Fibroblast of skin of abdomen (primary cell): ENCODE measurements at regions not wholly inside any gene's neighbourhood (a gene's known extent, or its start where the extent isn't known, plus 50 kb on each side); places are given as distances from the start of the nearest gene placed in this dataset.

Experiments used
- DNase-seq: peaks from one replicate; pipeline ENCODE4 v3.0.0-alpha.2; 2013

DNA sequence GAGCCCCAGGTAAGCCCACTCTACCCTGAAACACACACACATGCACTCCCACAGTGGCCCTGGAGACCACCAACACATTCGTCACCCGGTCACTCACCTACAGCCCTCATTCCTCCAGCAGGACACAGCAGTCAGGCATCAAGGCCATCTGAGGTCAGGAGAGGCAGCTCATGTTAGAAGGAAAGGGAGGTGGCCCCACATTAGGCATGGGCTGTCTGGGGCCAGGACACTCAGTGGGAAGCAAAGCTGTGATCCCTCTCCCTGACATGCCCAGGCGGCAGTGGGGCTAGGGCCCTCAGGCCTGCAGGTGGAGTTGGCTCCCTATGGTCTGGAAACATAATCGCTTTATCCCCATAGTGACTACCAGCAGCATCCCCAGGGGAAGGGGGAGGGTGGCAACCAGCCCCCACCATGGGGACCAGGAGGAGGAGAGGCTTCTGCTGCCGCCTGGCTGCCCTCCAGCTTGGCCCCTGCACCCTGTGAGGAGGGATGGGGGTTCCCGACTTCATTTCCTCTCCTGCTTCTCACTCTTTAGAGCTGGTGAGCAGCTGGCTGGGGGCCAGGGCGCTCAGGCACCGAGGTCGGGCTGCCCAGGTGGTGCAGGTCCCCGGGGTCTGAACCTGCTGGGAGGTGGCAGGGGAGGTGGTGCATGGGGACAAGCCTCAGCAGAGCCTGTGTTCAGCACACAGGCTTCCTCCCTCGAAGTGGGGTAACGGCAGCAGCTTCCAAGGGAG, 76.6 kb upstream of the CST7 start:
- DNase-seq = no peak

DNA sequence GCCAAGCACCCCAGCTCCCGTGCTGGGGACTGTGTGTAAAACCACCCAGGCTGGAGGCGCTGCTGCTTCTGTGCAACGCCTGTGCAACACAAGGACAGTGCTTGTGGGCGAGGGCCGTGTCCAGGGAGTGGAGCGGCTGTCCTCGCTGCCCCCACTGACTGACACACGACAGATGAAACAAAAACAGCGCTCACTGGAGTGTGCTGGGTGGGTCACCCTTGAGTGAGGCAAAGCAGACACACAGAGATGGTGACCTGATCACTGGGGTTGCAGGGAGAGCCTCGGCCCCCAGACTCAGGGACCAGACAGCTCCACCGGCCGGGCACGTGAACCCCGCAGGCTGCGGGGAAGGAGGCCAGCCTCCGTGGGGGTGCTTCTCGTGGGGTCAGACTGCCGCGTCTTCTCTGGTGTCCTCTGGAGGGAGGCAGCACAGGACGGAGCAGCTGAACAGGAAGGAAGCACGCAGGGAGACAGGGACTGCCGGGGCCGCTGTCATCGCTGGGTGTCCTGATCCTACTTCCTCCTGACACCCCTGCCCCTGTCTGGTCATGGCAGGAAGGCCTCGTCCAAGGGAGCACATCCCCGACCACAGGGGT, 75.9 kb upstream of the CST7 start:
- no peak for DNase-seq

- no peak for DNase-seq
Measured at GRCh38 chr20:24875078-24875477, 74.0 kb upstream of the CST7 start.

- DNase-seq = no peak
Measured at GRCh38 chr20:24877652-24878051, 71.4 kb upstream of the CST7 start.

- DNase-seq = no peak
Measured at GRCh38 chr20:24878657-24879056, 70.4 kb upstream of the CST7 start.

DNA sequence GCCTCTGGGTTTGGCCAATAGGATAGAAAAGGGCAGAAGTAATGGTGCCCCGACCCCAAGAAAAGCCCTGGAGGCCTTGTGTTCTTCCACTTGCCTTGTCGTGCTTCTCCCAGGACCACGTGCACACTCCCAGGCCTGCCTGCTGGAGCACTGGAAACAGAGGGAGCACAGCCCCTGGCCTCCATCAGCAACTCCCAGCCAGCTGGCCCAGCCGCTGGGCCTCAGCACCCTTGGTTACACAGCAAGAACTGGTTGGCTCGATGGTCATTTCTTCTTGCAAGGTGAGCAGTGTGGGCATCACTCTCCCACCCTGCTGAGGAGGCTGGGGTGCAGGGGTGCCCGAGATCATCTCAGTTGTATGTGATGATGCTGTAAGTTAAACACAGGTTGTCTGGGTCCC, 69.2 kb upstream of the CST7 start:
- no peak for DNase-seq

DNA sequence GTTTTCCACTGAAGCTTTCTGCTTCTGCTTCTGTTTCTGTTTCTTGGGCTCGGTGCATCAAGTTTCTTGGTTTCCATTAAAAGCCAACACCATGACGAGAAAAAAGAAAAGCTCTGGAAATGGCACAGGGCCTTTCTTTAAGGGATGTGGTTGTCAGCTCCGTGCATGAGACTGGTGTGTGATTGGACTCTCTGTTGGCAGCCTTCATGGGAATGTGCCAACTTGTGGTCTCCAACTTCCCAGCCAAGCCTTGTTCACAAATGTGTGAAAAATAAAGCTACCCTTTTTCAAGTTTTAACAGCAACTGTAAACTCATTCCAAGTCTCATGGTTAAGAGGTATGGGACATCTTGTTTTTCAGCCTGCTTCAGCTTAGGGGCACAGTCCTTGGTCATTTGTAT, 68.7 kb upstream of the CST7 start:
- DNase-seq = no peak

GRCh38 chr20:24890286-24890685, 58.8 kb upstream of the CST7 start:
- DNase-seq = no peak

DNA sequence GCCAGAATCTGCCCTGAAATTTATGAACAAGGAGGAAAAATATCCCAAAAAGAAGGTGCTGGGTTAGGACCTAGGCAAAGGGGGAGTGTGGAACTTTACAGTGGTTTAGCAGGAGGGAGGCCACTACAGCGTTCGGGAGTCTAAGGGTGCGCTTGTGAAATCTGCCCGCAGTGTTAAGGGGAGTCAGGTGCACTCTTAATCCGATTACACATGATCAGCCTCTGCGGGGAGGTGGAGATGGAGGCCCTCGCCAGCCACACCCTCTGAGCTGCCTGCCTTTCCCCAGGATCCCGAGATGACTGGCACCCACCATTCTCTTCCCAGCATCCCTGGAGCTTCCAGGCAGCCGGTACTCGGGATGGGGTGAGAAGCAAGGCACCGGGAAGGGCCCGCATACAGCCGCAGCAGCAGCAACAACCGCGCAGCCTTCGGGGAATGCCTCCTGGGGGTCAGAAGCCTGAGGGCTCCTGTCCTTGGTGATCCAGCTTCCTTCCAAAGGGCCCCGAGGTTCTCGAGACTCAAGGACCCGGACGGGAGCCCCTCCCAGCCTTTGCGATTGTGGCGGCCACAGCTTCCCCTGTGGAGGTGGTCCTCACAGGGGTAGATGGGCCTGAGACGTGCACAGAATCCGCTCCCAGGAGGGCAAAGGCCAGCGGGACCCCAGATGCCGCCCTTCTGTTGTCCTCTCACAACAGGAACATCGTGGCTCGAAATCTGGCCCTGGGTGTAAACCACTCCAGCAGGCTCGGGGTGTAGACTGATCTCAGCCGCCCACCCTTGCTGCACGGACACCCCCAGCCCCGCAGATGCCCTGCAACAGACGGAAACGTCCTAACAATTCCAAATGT, 57.3 kb upstream of the CST7 start:
- DNase-seq = no peak

GRCh38 chr20:24892522-24892921, 56.5 kb upstream of the CST7 start:
- no peak for DNase-seq

- no peak for DNase-seq
Measured at GRCh38 chr20:24892931-24893330, 56.1 kb upstream of the CST7 start.

GRCh38 chr20:24894488-24894887, 54.6 kb upstream of the CST7 start:
- DNase-seq = no peak

GRCh38 chr20:24894967-24895366, 54.1 kb upstream of the CST7 start:
- no peak for DNase-seq

DNA sequence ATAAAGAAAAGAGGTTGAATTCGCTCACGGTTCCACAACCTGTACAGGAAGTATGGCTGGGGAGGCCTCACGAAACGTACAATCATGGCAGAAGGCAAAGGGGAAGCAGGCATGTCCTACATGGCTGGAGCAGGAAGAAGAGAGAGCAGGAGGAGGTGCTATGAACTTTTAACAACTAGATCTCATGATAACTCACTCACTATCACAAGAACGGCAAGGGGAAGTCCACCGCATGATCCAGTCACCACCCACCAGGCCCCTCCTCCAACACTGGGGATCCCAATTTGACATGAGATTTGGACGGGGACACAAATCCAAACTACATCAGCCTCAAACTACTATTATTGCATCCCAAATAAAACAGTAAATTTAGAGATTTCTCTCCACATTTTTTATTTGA, 53.6 kb upstream of the CST7 start:
- no peak for DNase-seq

GRCh38 chr20:24895898-24896658, 53.0 kb upstream of the CST7 start:
- no peak for DNase-seq

DNA sequence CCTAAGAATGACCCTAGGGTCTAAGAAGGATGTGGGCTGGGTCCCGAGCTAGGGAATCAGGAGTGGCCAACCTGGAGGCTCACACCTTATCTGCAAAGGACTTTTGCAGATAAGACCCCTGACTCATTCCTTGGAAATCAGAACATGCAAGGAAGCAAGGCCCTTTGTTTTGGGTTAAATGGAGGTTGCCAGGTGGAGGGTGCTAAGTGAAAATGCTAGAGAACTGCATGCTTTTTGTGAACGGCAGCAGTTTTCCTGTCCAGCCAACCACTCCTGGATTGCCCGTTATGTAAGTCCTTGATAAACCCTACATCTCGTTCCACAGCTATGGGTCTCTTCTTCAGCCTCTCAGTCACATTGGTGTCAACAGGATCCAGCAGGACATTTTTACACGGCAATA, 52.1 kb upstream of the CST7 start:
- no peak for DNase-seq

- DNase-seq = no peak
Measured at GRCh38 chr20:24897974-24898373, 51.1 kb upstream of the CST7 start.

DNA sequence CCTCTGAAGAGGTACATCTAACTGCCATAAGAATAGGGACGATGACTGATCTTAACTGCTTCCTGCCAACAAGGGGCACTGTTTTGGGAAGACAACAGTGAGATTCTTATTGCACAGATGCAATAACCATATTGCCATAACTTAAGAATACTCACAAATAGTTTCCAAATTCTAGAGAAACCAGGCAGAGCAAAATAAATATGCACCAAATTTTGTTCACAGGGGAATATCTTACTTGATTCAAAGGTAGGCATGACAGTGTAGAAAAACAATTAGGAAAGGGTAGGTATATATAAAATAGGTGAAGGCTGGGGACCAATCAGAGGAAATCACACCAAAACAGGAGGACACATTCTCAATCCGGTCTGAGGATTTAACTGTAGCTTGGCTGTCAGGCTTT, 49.9 kb upstream of the CST7 start:
- no peak for DNase-seq
